GM23338 (cell line): ENCODE measurements at regions not wholly inside any gene's neighbourhood (a gene's known extent, or its start where the extent isn't known, plus 50 kb on each side); places are given as distances from the start of the nearest gene placed in this dataset.

Experiments
- ATAC-seq: fragments of 200-7000 bp; cut with Tn5 transposase; 3 replicates; pipeline ENCODE4 v1.9.1; 2020
- DNase-seq: peaks from one replicate; pipeline ENCODE4 v3.0.0-alpha.2; 2015; ENCODE audit warnings: low spot score
- H2AFZ ChIP-seq: fragments of 200-600 bp; sonication (generic); 2 replicates; pipeline ENCODE4 v1.8.0; 2016; ENCODE audit warnings: antibody characterized with exemption, mild to moderate bottlenecking, moderate library complexity
- H3F3A ChIP-seq: fragments of 200-600 bp; sonication (generic); replicated peaks from 2 replicates; pipeline ENCODE4 v1.8.0; 2017; ENCODE audit warnings: antibody characterized with exemption, mixed run types, low read depth
- H3K27ac ChIP-seq: fragments of 200-600 bp; sonication (generic); 2 replicates; pipeline ENCODE4 v1.6.1; 2016; ENCODE audit warnings: low read depth
- H3K27me3 ChIP-seq: fragments of 200-600 bp; sonication (generic); 2 replicates; pipeline ENCODE4 v1.8.0; 2016; ENCODE audit warnings: mild to moderate bottlenecking, mixed run types, moderate library complexity; ENCODE audit not compliant: insufficient read depth
- H3K36me3 ChIP-seq: fragments of 200-600 bp; sonication (generic); 2 replicates; pipeline ENCODE4 v1.8.0; 2016; ENCODE audit warnings: mild to moderate bottlenecking; ENCODE audit not compliant: insufficient read depth
- H3K4me1 ChIP-seq: fragments of 200-600 bp; sonication (generic); 2 replicates; pipeline ENCODE4 v1.8.0; 2016; ENCODE audit warnings: mild to moderate bottlenecking, moderate library complexity; ENCODE audit not compliant: insufficient read depth
- H3K4me2 ChIP-seq: fragments of 200-600 bp; sonication (generic); 2 replicates; pipeline ENCODE4 v1.7.1; 2017; ENCODE audit warnings: mixed run types
- H3K4me3 ChIP-seq: fragments of 200-600 bp; sonication (generic); 2 replicates; pipeline ENCODE4 v1.6.1; 2016; ENCODE audit warnings: mixed run types
- H3K79me2 ChIP-seq: fragments of 200-600 bp; sonication (generic); replicated peaks from 2 replicates; pipeline ENCODE4 v1.8.0; 2017; ENCODE audit warnings: mild to moderate bottlenecking; ENCODE audit not compliant: insufficient read depth
- H3K9me2 ChIP-seq: fragments of 200-600 bp; sonication (generic); 2 replicates; pipeline ENCODE4 v1.8.0; 2017; ENCODE audit not compliant: insufficient read depth
- H4K20me1 ChIP-seq: fragments of 200-600 bp; sonication (generic); replicated peaks from 2 replicates; pipeline ENCODE4 v1.8.0; 2017; ENCODE audit warnings: mild to moderate bottlenecking; ENCODE audit not compliant: insufficient read depth
- H3K27ac Mint-ChIP-seq: 2 replicates; pipeline ENCODE4 v1.8.0; 2020; ENCODE audit warnings: inconsistent platforms, mild to moderate bottlenecking, moderate library complexity, mixed read lengths
- H3K27me3 Mint-ChIP-seq: 3 replicates; pipeline ENCODE4 v1.8.0; 2022; ENCODE audit warnings: low read depth, mild to moderate bottlenecking, moderate library complexity, mixed read lengths, inconsistent platforms; ENCODE audit not compliant: insufficient read depth, poor library complexity
- H3K36me3 Mint-ChIP-seq: 3 replicates; pipeline ENCODE4 v1.8.0; 2021; ENCODE audit warnings: low read depth, mild to moderate bottlenecking, inconsistent platforms, moderate library complexity, mixed read lengths
- H3K4me1 Mint-ChIP-seq: 3 replicates; pipeline ENCODE4 v1.8.0; 2020; ENCODE audit warnings: mild to moderate bottlenecking, inconsistent platforms, mixed read lengths
- H3K4me3 Mint-ChIP-seq: 3 replicates; pipeline ENCODE4 v1.8.0; 2021; ENCODE audit warnings: moderate library complexity, mild to moderate bottlenecking, inconsistent platforms, mixed read lengths
- H3K9me3 Mint-ChIP-seq: 3 replicates; pipeline ENCODE4 v1.8.0; 2020; ENCODE audit warnings: moderate library complexity, mild to moderate bottlenecking, inconsistent platforms, mixed read lengths
- CREB1 ChIP-seq: fragments of 250-450 bp; sonication (Bioruptor Pico); IDR thresholded peaks from 2 replicates; pipeline ENCODE4 v1.5.0; 2020; ENCODE audit warnings: low read depth, mild to moderate bottlenecking, moderate library complexity
- ETS1 ChIP-seq: IDR thresholded peaks from 2 replicates; pipeline ENCODE4 v1.6.1; 2016; ENCODE audit warnings: antibody characterized with exemption
- EZH2 ChIP-seq: fragments of 200-600 bp; sonication (generic); IDR thresholded peaks from one replicate; pipeline ENCODE4 v1.8.0; 2017; ENCODE audit warnings: antibody characterized with exemption, mild to moderate bottlenecking, low read depth; ENCODE audit not compliant: unreplicated experiment
- NANOG ChIP-seq: IDR thresholded peaks from 2 replicates; pipeline ENCODE4 v1.6.1; 2016; ENCODE audit warnings: antibody characterized with exemption, borderline replicate concordance
- POLR2AphosphoS5 ChIP-seq: IDR thresholded peaks from 2 replicates; pipeline ENCODE4 v1.6.1; 2016; ENCODE audit warnings: antibody characterized with exemption, low read depth
- STAT1 ChIP-seq: IDR thresholded peaks from one replicate; pipeline ENCODE4 v1.6.1; 2016; ENCODE audit warnings: antibody characterized with exemption; ENCODE audit not compliant: unreplicated experiment
- ZNF114 ChIP-seq: fragments of 250-450 bp; sonication (Bioruptor Pico); IDR thresholded peaks from 2 replicates; pipeline ENCODE4 v1.5.0; 2020; ENCODE audit warnings: mild to moderate bottlenecking, moderate library complexity
- TF ChIP-seq, protein P1 (sequence below): fragments of 250-450 bp; sonication (Bioruptor Pico); IDR thresholded peaks from 2 replicates; pipeline ENCODE4 v1.5.0; 2020; ENCODE audit warnings: mild to moderate bottlenecking, moderate library complexity
- TF ChIP-seq, protein P2 (sequence below): IDR thresholded peaks from one replicate; pipeline ENCODE4 v1.6.1; 2018; ENCODE audit warnings: antibody characterized with exemption; ENCODE audit not compliant: unreplicated experiment

GRCh38 chr1:192005976-192006375 lies 152.3 kb upstream of the RGS18 start:
- Mint-ChIP-seq H3K36me3 (no peaks in the 10 kb centered on the region), H3K4me3 (no peak overlapping the region), H3K4me1 (no peaks in the 10 kb centered on the region), H3K9me3 (no peaks in the 10 kb centered on the region), H3K27me3 (no peaks in the 10 kb centered on the region), H3K27ac (no peak overlapping the region)
- no peaks in the 10 kb centered on the region for H3K36me3 ChIP-seq
- no peaks in the 10 kb centered on the region for H4K20me1 ChIP-seq
- H3K27me3 ChIP-seq = no peaks in the 10 kb centered on the region
- H3K4me3 ChIP-seq = no peak overlapping the region
- no peak overlapping the region for H3K27ac ChIP-seq
- H2AFZ ChIP-seq = no peak overlapping the region
- H3K4me1 ChIP-seq = no peaks in the 10 kb centered on the region
- TF ChIP-seq NANOG = no peak
- no peak for TF ChIP-seq CREB1 (CRISPR knock-in tag)
- no peak for TF ChIP-seq ETS1
- H3K79me2 ChIP-seq = no peaks in the 10 kb centered on the region
- ATAC-seq (no peak), DNase-seq (no peak)
- no peaks in the 10 kb centered on the region for H3K9me2 ChIP-seq
- H3K4me2 ChIP-seq = no peak overlapping the region
- H3F3A ChIP-seq = no peaks in the 10 kb centered on the region

GRCh38 chr1:192008281-192008825 lies 149.9 kb upstream of the RGS18 start:
- Mint-ChIP-seq H3K27ac (no peak overlapping the region), H3K4me1 (no peaks in the 10 kb centered on the region), H3K9me3 (no peaks in the 10 kb centered on the region), H3K27me3 (no peaks in the 10 kb centered on the region), H3K4me3 (no peak overlapping the region), H3K36me3 (no peaks in the 10 kb centered on the region)
- Histone ChIP-seq H2AFZ (no peak overlapping the region), H4K20me1 (no peaks in the 10 kb centered on the region), H3K27ac (no peak overlapping the region), H3K4me3 (no peak overlapping the region), H3K4me1 (no peaks in the 10 kb centered on the region), H3K4me2 (no peak overlapping the region), H3F3A (no peaks in the 10 kb centered on the region), H3K27me3 (no peaks in the 10 kb centered on the region), H3K79me2 (no peaks in the 10 kb centered on the region), H3K36me3 (no peaks in the 10 kb centered on the region), H3K9me2 (no peaks in the 10 kb centered on the region)
- ATAC-seq = no peak
- no peak for DNase-seq
- no peak for TF ChIP-seq EZH2
- no peak for TF ChIP-seq NANOG
- TF ChIP-seq POLR2AphosphoS5 = no peak
- no peak for TF ChIP-seq STAT1
- TF ChIP-seq ZNF114 (CRISPR knock-in tag) = no peak
- TF ChIP-seq, protein P1, sequence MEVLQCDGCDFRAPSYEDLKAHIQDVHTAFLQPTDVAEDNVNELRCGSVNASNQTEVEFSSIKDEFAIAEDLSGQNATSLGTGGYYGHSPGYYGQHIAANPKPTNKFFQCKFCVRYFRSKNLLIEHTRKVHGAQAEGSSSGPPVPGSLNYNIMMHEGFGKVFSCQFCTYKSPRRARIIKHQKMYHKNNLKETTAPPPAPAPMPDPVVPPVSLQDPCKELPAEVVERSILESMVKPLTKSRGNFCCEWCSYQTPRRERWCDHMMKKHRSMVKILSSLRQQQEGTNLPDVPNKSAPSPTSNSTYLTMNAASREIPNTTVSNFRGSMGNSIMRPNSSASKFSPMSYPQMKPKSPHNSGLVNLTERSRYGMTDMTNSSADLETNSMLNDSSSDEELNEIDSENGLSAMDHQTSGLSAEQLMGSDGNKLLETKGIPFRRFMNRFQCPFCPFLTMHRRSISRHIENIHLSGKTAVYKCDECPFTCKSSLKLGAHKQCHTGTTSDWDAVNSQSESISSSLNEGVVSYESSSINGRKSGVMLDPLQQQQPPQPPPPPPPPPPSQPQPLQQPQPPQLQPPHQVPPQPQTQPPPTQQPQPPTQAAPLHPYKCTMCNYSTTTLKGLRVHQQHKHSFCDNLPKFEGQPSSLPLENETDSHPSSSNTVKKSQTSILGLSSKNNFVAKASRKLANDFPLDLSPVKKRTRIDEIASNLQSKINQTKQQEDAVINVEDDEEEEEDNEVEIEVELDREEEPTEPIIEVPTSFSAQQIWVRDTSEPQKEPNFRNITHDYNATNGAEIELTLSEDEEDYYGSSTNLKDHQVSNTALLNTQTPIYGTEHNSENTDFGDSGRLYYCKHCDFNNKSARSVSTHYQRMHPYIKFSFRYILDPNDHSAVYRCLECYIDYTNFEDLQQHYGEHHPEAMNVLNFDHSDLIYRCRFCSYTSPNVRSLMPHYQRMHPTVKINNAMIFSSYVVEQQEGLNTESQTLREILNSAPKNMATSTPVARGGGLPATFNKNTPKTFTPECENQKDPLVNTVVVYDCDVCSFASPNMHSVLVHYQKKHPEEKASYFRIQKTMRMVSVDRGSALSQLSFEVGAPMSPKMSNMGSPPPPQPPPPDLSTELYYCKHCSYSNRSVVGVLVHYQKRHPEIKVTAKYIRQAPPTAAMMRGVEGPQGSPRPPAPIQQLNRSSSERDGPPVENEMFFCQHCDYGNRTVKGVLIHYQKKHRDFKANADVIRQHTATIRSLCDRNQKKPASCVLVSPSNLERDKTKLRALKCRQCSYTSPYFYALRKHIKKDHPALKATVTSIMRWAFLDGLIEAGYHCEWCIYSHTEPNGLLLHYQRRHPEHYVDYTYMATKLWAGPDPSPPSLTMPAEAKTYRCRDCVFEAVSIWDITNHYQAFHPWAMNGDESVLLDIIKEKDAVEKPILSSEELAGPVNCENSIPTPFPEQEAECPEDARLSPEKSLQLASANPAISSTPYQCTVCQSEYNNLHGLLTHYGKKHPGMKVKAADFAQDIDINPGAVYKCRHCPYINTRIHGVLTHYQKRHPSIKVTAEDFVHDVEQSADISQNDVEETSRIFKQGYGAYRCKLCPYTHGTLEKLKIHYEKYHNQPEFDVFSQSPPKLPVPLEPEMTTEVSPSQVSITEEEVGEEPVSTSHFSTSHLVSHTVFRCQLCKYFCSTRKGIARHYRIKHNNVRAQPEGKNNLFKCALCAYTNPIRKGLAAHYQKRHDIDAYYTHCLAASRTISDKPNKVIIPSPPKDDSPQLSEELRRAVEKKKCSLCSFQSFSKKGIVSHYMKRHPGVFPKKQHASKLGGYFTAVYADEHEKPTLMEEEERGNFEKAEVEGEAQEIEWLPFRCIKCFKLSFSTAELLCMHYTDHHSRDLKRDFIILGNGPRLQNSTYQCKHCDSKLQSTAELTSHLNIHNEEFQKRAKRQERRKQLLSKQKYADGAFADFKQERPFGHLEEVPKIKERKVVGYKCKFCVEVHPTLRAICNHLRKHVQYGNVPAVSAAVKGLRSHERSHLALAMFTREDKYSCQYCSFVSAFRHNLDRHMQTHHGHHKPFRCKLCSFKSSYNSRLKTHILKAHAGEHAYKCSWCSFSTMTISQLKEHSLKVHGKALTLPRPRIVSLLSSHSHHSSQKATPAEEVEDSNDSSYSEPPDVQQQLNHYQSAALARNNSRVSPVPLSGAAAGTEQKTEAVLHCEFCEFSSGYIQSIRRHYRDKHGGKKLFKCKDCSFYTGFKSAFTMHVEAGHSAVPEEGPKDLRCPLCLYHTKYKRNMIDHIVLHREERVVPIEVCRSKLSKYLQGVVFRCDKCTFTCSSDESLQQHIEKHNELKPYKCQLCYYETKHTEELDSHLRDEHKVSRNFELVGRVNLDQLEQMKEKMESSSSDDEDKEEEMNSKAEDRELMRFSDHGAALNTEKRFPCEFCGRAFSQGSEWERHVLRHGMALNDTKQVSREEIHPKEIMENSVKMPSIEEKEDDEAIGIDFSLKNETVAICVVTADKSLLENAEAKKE (CRISPR knock-in tag) = no peak
- TF ChIP-seq, protein P2, sequence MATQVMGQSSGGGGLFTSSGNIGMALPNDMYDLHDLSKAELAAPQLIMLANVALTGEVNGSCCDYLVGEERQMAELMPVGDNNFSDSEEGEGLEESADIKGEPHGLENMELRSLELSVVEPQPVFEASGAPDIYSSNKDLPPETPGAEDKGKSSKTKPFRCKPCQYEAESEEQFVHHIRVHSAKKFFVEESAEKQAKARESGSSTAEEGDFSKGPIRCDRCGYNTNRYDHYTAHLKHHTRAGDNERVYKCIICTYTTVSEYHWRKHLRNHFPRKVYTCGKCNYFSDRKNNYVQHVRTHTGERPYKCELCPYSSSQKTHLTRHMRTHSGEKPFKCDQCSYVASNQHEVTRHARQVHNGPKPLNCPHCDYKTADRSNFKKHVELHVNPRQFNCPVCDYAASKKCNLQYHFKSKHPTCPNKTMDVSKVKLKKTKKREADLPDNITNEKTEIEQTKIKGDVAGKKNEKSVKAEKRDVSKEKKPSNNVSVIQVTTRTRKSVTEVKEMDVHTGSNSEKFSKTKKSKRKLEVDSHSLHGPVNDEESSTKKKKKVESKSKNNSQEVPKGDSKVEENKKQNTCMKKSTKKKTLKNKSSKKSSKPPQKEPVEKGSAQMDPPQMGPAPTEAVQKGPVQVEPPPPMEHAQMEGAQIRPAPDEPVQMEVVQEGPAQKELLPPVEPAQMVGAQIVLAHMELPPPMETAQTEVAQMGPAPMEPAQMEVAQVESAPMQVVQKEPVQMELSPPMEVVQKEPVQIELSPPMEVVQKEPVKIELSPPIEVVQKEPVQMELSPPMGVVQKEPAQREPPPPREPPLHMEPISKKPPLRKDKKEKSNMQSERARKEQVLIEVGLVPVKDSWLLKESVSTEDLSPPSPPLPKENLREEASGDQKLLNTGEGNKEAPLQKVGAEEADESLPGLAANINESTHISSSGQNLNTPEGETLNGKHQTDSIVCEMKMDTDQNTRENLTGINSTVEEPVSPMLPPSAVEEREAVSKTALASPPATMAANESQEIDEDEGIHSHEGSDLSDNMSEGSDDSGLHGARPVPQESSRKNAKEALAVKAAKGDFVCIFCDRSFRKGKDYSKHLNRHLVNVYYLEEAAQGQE = no peak
- no peak for TF ChIP-seq ETS1
